Fibroblast of lung (primary cell): ENCODE measurements at regions not wholly inside any gene's neighbourhood (a gene's known extent, or its start where the extent isn't known, plus 50 kb on each side); places are given as distances from the start of the nearest gene placed in this dataset.

Experiments used
- EZH2 ChIP-seq: IDR thresholded peaks from 2 replicates; pipeline ENCODE4 v1.5.1; 2012; ENCODE audit warnings: low read length, control low read depth, mild to moderate bottlenecking; ENCODE audit errors: missing control alignments
- TF ChIP-seq, protein P1 (sequence below), 2 donors: IDR thresholded peaks in 1 of 2; conservative IDR thresholded peaks in 1 of 2; 1 replicate in 1 of 2; 2 replicates in 1 of 2; pipeline ENCODE4 v1.5.1; 2011 to 2012; ENCODE audit warnings: low read length in 2 of 2, control low read depth in 1 of 2, inconsistent platforms in 1 of 2, low read depth in 1 of 2, mild to moderate bottlenecking in 1 of 2

DNA sequence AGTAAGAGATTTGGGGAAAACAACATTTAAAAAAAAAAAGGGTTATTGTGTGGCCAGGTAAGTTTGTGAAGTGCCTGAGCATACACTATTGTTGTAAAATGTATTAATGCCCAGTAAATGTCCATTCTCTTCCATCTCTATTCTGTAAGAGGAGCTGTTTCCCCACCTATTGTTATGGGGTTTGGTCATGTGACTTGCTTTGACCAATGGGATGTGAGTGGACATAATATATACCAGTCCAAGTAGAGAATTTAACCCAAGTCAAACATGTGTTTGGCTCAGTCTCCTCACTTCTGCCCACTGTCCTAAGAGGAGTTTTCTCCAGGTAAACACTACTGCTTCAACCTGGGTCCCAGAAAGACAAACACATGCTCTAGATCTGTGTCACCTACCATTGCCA, 377.1 kb downstream of the FOXA2 start:
- TF ChIP-seq, protein P1, sequence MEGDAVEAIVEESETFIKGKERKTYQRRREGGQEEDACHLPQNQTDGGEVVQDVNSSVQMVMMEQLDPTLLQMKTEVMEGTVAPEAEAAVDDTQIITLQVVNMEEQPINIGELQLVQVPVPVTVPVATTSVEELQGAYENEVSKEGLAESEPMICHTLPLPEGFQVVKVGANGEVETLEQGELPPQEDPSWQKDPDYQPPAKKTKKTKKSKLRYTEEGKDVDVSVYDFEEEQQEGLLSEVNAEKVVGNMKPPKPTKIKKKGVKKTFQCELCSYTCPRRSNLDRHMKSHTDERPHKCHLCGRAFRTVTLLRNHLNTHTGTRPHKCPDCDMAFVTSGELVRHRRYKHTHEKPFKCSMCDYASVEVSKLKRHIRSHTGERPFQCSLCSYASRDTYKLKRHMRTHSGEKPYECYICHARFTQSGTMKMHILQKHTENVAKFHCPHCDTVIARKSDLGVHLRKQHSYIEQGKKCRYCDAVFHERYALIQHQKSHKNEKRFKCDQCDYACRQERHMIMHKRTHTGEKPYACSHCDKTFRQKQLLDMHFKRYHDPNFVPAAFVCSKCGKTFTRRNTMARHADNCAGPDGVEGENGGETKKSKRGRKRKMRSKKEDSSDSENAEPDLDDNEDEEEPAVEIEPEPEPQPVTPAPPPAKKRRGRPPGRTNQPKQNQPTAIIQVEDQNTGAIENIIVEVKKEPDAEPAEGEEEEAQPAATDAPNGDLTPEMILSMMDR (conservative IDR thresholded peaks at IDR 0.05 in 1 of 2, IDR thresholded peaks at IDR 0.05 in 1 of 2; ENCODE audit: low read depth in 1 of 2, low read length in 2 of 2) = no peak
- TF ChIP-seq EZH2 = no peak
